MCF 10A (cell line): ENCODE measurements at regions not wholly inside any gene's neighbourhood (a gene's known extent, or its start where the extent isn't known, plus 50 kb on each side); places are given as distances from the start of the nearest gene placed in this dataset.

Experiments
- BruUV-seq: library from RNA; stranded (reverse); fragments of 400-500 nt; replicated peaks from 2 replicates; lab custom pipeline; 2021; lab: Mats Ljungman, UMichigan
- CTCF ChIA-PET: fragments of 300-600 bp; sonication (Branson Sonifier 250); formaldehyde crosslinking; extraction: SDS; loops from one replicate; lab custom pipeline; 2021; ENCODE audit warnings: antibody characterized with exemption, inconsistent platforms; lab: Yijun Ruan, JAX
- POLR2A ChIA-PET: fragments of 300-600, 350-650 bp; sonication (Branson Sonifier 250); formaldehyde crosslinking; extraction: SDS; loops from one replicate; lab custom pipeline; 2020; ENCODE audit warnings: antibody characterized with exemption, inconsistent platforms; lab: Yijun Ruan, JAX
- DNase-seq: peaks from one replicate; pipeline ENCODE4 v3.0.0-alpha.2; 2018; ENCODE audit not compliant: unreplicated experiment
- H3K27ac Mint-ChIP-seq: one replicate; pipeline ENCODE4 v1.8.0; 2022; ENCODE audit warnings: mild to moderate bottlenecking, low read depth, mixed read lengths; ENCODE audit not compliant: unreplicated experiment
- H3K27me3 Mint-ChIP-seq: one replicate; pipeline ENCODE4 v1.8.0; 2022; ENCODE audit warnings: mixed read lengths; ENCODE audit not compliant: insufficient read depth, unreplicated experiment
- H3K36me3 Mint-ChIP-seq: one replicate; pipeline ENCODE4 v1.8.0; 2022; ENCODE audit warnings: mild to moderate bottlenecking, moderate library complexity, mixed read lengths; ENCODE audit not compliant: insufficient read depth, unreplicated experiment
- H3K4me1 Mint-ChIP-seq: one replicate; pipeline ENCODE4 v1.8.0; 2022; ENCODE audit warnings: mixed read lengths; ENCODE audit not compliant: insufficient read depth, unreplicated experiment
- H3K4me3 Mint-ChIP-seq: one replicate; pipeline ENCODE4 v1.8.0; 2022; ENCODE audit warnings: mild to moderate bottlenecking, moderate library complexity, mixed read lengths; ENCODE audit not compliant: unreplicated experiment
- H3K9me3 Mint-ChIP-seq: one replicate; pipeline ENCODE4 v1.8.0; 2022; ENCODE audit warnings: mixed read lengths; ENCODE audit not compliant: unreplicated experiment
- intact Hi-C: fragments of 100-400 bp; cut with micrococcal nuclease; formaldehyde crosslinking; loops from 2 replicates; pipeline ENCODE4 v1.14.1; 2022
- TF ChIP-seq, protein P1 (sequence below): fragments of 200-600 bp; IDR thresholded peaks from one replicate; pipeline ENCODE4 v1.8.0; 2022; ENCODE audit warnings: antibody characterized with exemption, mild to moderate bottlenecking; ENCODE audit not compliant: unreplicated experiment

- no peak overlapping the region for H3K4me3 Mint-ChIP-seq
- CTCF ChIA-PET = interaction anchor here (0.6 kb wide), 2 partner anchors 46 to 256 kb away, joined by 3 read pairs; no protein-coding TSS in a partner anchor
- intact Hi-C loops = no loop called here
- peaks cover 21% of the 10 kb centered on the region for H3K4me1 Mint-ChIP-seq
- no peaks in the 10 kb centered on the region for H3K9me3 Mint-ChIP-seq
- TF ChIP-seq, protein P1, sequence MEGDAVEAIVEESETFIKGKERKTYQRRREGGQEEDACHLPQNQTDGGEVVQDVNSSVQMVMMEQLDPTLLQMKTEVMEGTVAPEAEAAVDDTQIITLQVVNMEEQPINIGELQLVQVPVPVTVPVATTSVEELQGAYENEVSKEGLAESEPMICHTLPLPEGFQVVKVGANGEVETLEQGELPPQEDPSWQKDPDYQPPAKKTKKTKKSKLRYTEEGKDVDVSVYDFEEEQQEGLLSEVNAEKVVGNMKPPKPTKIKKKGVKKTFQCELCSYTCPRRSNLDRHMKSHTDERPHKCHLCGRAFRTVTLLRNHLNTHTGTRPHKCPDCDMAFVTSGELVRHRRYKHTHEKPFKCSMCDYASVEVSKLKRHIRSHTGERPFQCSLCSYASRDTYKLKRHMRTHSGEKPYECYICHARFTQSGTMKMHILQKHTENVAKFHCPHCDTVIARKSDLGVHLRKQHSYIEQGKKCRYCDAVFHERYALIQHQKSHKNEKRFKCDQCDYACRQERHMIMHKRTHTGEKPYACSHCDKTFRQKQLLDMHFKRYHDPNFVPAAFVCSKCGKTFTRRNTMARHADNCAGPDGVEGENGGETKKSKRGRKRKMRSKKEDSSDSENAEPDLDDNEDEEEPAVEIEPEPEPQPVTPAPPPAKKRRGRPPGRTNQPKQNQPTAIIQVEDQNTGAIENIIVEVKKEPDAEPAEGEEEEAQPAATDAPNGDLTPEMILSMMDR = no peak
- DNase-seq = no peak
- H3K27ac Mint-ChIP-seq = no peak overlapping the region
- no peaks in the 10 kb centered on the region for H3K27me3 Mint-ChIP-seq
- no TSS peak for BruUV-seq
- H3K36me3 Mint-ChIP-seq = peaks cover 6% of the 10 kb centered on the region
- POLR2A ChIA-PET = interaction anchor here (0.6 kb wide), 1 partner anchor 101 kb away, joined by 6 read pairs; no protein-coding TSS in a partner anchor
Measured at GRCh38 chr4:53659737-53660136, 68.5 kb upstream of the LNX1 start.

- H3K4me1 Mint-ChIP-seq = peaks cover 28% of the 10 kb centered on the region
- TF ChIP-seq, protein P1 = no peak
- DNase-seq = no peak
- intact Hi-C loops = no loop called here
- no peak overlapping the region for H3K4me3 Mint-ChIP-seq
- no peaks in the 10 kb centered on the region for H3K27me3 Mint-ChIP-seq
- BruUV-seq = no TSS peak
- ChIA-PET CTCF (interaction anchor here (0.6 kb wide), 1 partner anchor 221 kb away, joined by 3 read pairs; no protein-coding TSS in a partner anchor), POLR2A (interaction anchor here (0.6 kb wide), 1 partner anchor 101 kb away, joined by 6 read pairs; no protein-coding TSS in a partner anchor)
- peaks cover 6% of the 10 kb centered on the region for H3K36me3 Mint-ChIP-seq
- H3K9me3 Mint-ChIP-seq = no peaks in the 10 kb centered on the region
- H3K27ac Mint-ChIP-seq = no peak overlapping the region
Measured at GRCh38 chr4:53659112-53659511, 67.8 kb upstream of the LNX1 start.

DNA sequence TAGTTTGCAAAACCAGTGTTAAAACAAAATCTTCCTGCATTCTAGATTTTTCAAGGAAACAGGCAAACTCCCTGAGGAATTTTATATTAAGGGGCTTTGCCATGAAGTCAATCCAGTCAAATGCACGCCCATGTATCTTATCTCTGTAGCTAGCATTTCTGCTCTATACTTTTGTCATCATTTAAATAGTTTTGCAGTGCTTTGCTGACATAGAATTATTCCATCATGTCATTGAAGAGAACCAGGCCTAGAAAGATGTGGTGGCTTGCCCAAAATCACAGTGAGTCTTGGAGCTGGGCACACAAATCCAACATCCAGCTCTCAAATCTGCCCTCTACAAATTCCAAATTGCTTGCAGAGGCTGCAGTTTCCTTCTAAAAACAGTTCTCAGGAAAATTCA, 66.7 kb upstream of the LNX1 start:
- Mint-ChIP-seq H3K9me3 (no peaks in the 10 kb centered on the region), H3K4me1 (peaks cover 28% of the 10 kb centered on the region), H3K27ac (no peak overlapping the region), H3K4me3 (no peak overlapping the region), H3K27me3 (no peaks in the 10 kb centered on the region), H3K36me3 (peaks cover 6% of the 10 kb centered on the region)
- POLR2A ChIA-PET = no interaction called here
- TF ChIP-seq, protein P1 = no peak
- intact Hi-C loops = no loop called here
- BruUV-seq = no TSS peak
- DNase-seq = no peak
- CTCF ChIA-PET = no interaction called here

- no peak overlapping the region for H3K27ac Mint-ChIP-seq
- no peak overlapping the region for H3K4me3 Mint-ChIP-seq
- H3K27me3 Mint-ChIP-seq = no peaks in the 10 kb centered on the region
- ChIA-PET CTCF (interaction anchor here (1.0 kb wide), 1 partner anchor 46 kb away, joined by 5 read pairs; no protein-coding TSS in a partner anchor), POLR2A (interaction anchor here (0.6 kb wide), 1 partner anchor 18 kb away, joined by 4 read pairs; no protein-coding TSS in a partner anchor)
- peaks cover 34% of the 10 kb centered on the region for H3K4me1 Mint-ChIP-seq
- DNase-seq = peak; percentile 53
- H3K9me3 Mint-ChIP-seq = no peaks in the 10 kb centered on the region
- peaks cover 6% of the 10 kb centered on the region for H3K36me3 Mint-ChIP-seq
- intact Hi-C loops = no loop called here
- BruUV-seq = no TSS peak
- TF ChIP-seq, protein P1 = no peak
Measured at GRCh38 chr4:53656421-53656981, 65.2 kb upstream of the LNX1 start.
